K562 (cell line): ENCODE measurements at regions not wholly inside any gene's neighbourhood (a gene's known extent, or its start where the extent isn't known, plus 50 kb on each side); places are given as distances from the start of the nearest gene placed in this dataset.

Experiments
- ATAC-seq: fragments of 200-7000 bp; cut with Tn5 transposase; 3 replicates; pipeline ENCODE4 v1.9.1; 2020; ENCODE audit warnings: moderate library complexity
- BruUV-seq: library from RNA; stranded (reverse); fragments of 400-500 nt; replicated peaks from 2 replicates; lab custom pipeline; 2021; lab: Mats Ljungman, UMichigan
- CTCF ChIA-PET: fragments of 300-600 bp; formaldehyde crosslinking; extraction: SDS; loops from one replicate; lab custom pipeline; 2021; ENCODE audit warnings: low intra/inter-chr PET ratio; lab: Yijun Ruan, JAX
- POLR2A ChIA-PET: fragments of 300-600, 350-650 bp; sonication (Branson Sonifier 250); formaldehyde crosslinking; extraction: SDS; loops from one replicate; lab custom pipeline; 2021; ENCODE audit warnings: antibody characterized with exemption, inconsistent platforms; lab: Yijun Ruan, JAX
- DNase-seq, 4 experiments: peaks; one replicate each; pipeline versions ENCODE4 v3.0.0 to v3.0.0-alpha.2; 2011 to 2018; ENCODE audit warnings: low spot score in 3 of 4, mixed read lengths in 3 of 4; ENCODE audit errors: extremely low read depth in 1 of 4
- FAIRE-seq: peaks from 2 replicates; lab custom pipeline; 2011; peaks lifted over from hg19 to GRCh38; lab: Jason Lieb, UNC
- H2AFZ ChIP-seq: 2 replicates; pipeline ENCODE4 v1.6.0; 2011; ENCODE audit warnings: low read depth, low read length, control low read depth, inconsistent platforms
- H3K27ac ChIP-seq: fragments of 200-600 bp; 3 replicates; pipeline ENCODE4 v1.8.0; 2011; ENCODE audit warnings: low read depth, mild to moderate bottlenecking, control low read depth, inconsistent platforms, low read length, moderate library complexity, mixed read lengths; ENCODE audit errors: extremely low read depth
- H3K27me3 ChIP-seq, 2 experiments: fragments of 300-600 bp in 1 of 2; 2 replicates in 1 of 2; 3 replicates in 1 of 2; pipeline versions ENCODE4 v1.6.0 to v1.8.0; 2011; ENCODE audit warnings: inconsistent platforms in 2 of 2, low read length in 2 of 2, mild to moderate bottlenecking in 1 of 2, mixed read lengths in 1 of 2, moderate library complexity in 1 of 2; ENCODE audit not compliant: control insufficient read depth in 2 of 2, insufficient read depth in 2 of 2
- H3K36me3 ChIP-seq: fragments of 300-600 bp; 3 replicates; pipeline ENCODE4 v1.8.0; 2011; ENCODE audit warnings: mild to moderate bottlenecking, low read length, inconsistent platforms; ENCODE audit not compliant: control insufficient read depth, insufficient read depth
- H3K4me1 ChIP-seq, 2 experiments: fragments of 200-600 bp in 1 of 2; replicated peaks in 1 of 2; 2 replicates in 1 of 2; 3 replicates in 1 of 2; pipeline versions ENCODE4 v1.5.1 to v1.8.0; 2011; ENCODE audit warnings: inconsistent platforms in 2 of 2, low read length in 2 of 2, mild to moderate bottlenecking in 1 of 2, mixed read lengths in 1 of 2, moderate library complexity in 1 of 2; ENCODE audit not compliant: control insufficient read depth in 2 of 2, insufficient read depth in 2 of 2
- H3K4me2 ChIP-seq: 2 replicates; pipeline ENCODE4 v1.6.1; 2011; ENCODE audit warnings: low read length, control low read depth, inconsistent platforms, mixed read lengths; ENCODE audit not compliant: insufficient read depth
- H3K4me3 ChIP-seq: fragments of 200-600 bp; sonication (generic), shearing (Covaris generic); 2 replicates; pipeline ENCODE4 v1.5.1; 2016; ENCODE audit warnings: control low read depth, inconsistent platforms
- H3K79me2 ChIP-seq: fragments of 200-600 bp; 3 replicates; pipeline ENCODE4 v1.8.0; 2011; ENCODE audit warnings: low read length, inconsistent platforms; ENCODE audit not compliant: control insufficient read depth, insufficient read depth
- H3K9ac ChIP-seq, 2 experiments: 2 replicates each; pipeline versions ENCODE4 v1.6.0 to v1.6.1; 2011; ENCODE audit warnings: low read depth in 2 of 2, low read length in 2 of 2, control low read depth in 1 of 2, inconsistent platforms in 1 of 2, mild to moderate bottlenecking in 1 of 2, mixed read lengths in 1 of 2; ENCODE audit not compliant: insufficient read depth in 1 of 2
- H3K9me1 ChIP-seq: one replicate; pipeline ENCODE4 v1.6.0; 2011; ENCODE audit warnings: inconsistent platforms, mild to moderate bottlenecking, low read length, moderate library complexity; ENCODE audit not compliant: control insufficient read depth, insufficient read depth
- H3K9me3 ChIP-seq: replicated peaks from 2 replicates; pipeline ENCODE4 v1.5.1; 2011; ENCODE audit warnings: low read depth, low read length, inconsistent platforms; ENCODE audit not compliant: control insufficient read depth, insufficient read depth
- H4K20me1 ChIP-seq: replicated peaks from 2 replicates; pipeline ENCODE4 v1.6.1; 2011; ENCODE audit warnings: low read length, inconsistent platforms, mixed read lengths; ENCODE audit not compliant: control insufficient read depth, insufficient read depth
- BCOR ChIP-seq: fragments of 450-650 bp; IDR thresholded peaks from 2 replicates; pipeline ENCODE4 v1.6.1; 2016
- MIER1 ChIP-seq: fragments of 450-650 bp; IDR thresholded peaks from 2 replicates; pipeline ENCODE4 v1.6.1; 2016; ENCODE audit warnings: antibody characterized with exemption, mild to moderate bottlenecking, low read depth
- SFPQ ChIP-seq: fragments of 200-400 bp; formaldehyde crosslinking; IDR thresholded peaks from 2 replicates; pipeline ENCODE4 v1.6.1; 2017; ENCODE audit warnings: mild to moderate bottlenecking, low read depth, low read length, moderate library complexity
- THRA ChIP-seq: fragments of 450-650 bp; IDR thresholded peaks from 2 replicates; pipeline ENCODE4 v1.6.1; 2017; ENCODE audit warnings: mild to moderate bottlenecking, moderate library complexity
- WGBS: fragments of 100-300 bp; shearing (Covaris generic); methylation state at CpG from one replicate; pipeline ENCODE4 v1.1.6; 2016; ENCODE audit warnings: low coverage, mixed read lengths; ENCODE audit not compliant: insufficient coverage; ENCODE audit errors: missing lambda C conversion rate; 5-methylcytosine and 5-hydroxymethylcytosine counted together
- in situ Hi-C: fragments of 300-500 bp; cut with MboI; formaldehyde crosslinking; loops from 4 replicates; pipeline ENCODE4 v1.15.0; 2018; ENCODE audit warnings: inconsistent platforms, mixed read lengths
- intact Hi-C: fragments of 100-400 bp; cut with micrococcal nuclease; formaldehyde crosslinking; loops from 2 replicates; pipeline ENCODE4 v1.14.2; 2022

GRCh38 chr15:88334436-88334835 lies 77.9 kb upstream of the NTRK3 start:
- no peak overlapping the region for H3K27ac ChIP-seq
- no TSS peak for BruUV-seq
- no peaks in the 10 kb centered on the region for H3K9me3 ChIP-seq
- H3K27me3 ChIP-seq = no peaks in the 10 kb centered on the region
- no peak for TF ChIP-seq MIER1
- no peak for TF ChIP-seq SFPQ
- no peak for TF ChIP-seq BCOR
- TF ChIP-seq THRA = no peak
- TF ChIP-seq, all 486 proteins: peak for 0
- FAIRE-seq = no peak
- CTCF ChIA-PET = no interaction called here
- no peak for DNase-seq
- no peaks in the 10 kb centered on the region for H3K4me1 ChIP-seq
- POLR2A ChIA-PET = no interaction called here
- in situ Hi-C loops (no loop called here), intact Hi-C loops (no loop called here)
- no peak overlapping the region for H3K9ac ChIP-seq
- no peak overlapping the region for H2AFZ ChIP-seq
- H3K36me3 ChIP-seq = no peaks in the 10 kb centered on the region
- no peak overlapping the region for H3K4me3 ChIP-seq
- H3K9me1 ChIP-seq = no peaks in the 10 kb centered on the region
- no peak overlapping the region for H3K4me2 ChIP-seq
- no peaks in the 10 kb centered on the region for H4K20me1 ChIP-seq
- 3% methylated on average over 4 of the region's 4 CpGs for WGBS
- no peak for ATAC-seq
- no peaks in the 10 kb centered on the region for H3K79me2 ChIP-seq
